Brain microvascular endothelial cell (primary cell): ENCODE measurements at regions not wholly inside any gene's neighbourhood (a gene's known extent, or its start where the extent isn't known, plus 50 kb on each side); places are given as distances from the start of the nearest gene placed in this dataset.
"Not testable (repeated sequence)": the region's sequence is repeated elsewhere in the genome, so short reads cannot be mapped to it uniquely, and the experiment has no call there.

Experiments
- DNase-seq: peaks from one replicate; pipeline ENCODE4 v3.0.0-alpha.2; 2020
- H3K27ac ChIP-seq: fragments of 250-450 bp; sonication (Bioruptor Pico); 2 replicates; pipeline ENCODE4 v1.5.1; 2020; ENCODE audit warnings: mild to moderate bottlenecking, moderate library complexity
- H3K27me3 ChIP-seq: fragments of 250-450 bp; sonication (Bioruptor Pico); replicated peaks from 2 replicates; pipeline ENCODE4 v1.5.1; 2020; ENCODE audit warnings: mild to moderate bottlenecking
- H3K36me3 ChIP-seq: fragments of 250-450 bp; sonication (Bioruptor Pico); replicated peaks from 2 replicates; pipeline ENCODE4 v1.5.1; 2020; ENCODE audit warnings: mild to moderate bottlenecking
- H3K4me3 ChIP-seq: 2 replicates; pipeline ENCODE4 v1.5.1; 2011; ENCODE audit warnings: low read depth, mild to moderate bottlenecking, control low read depth, low read length, moderate library complexity
- in situ Hi-C: cut with HindIII; loops from 2 replicates; pipeline ENCODE4 v1.10.0; 2017; ENCODE audit warnings: low sequenced_read_pairs, low pct_ligation_motif_present
- TF ChIP-seq, protein P1 (sequence below): IDR thresholded peaks from 2 replicates; pipeline ENCODE4 v1.5.1; 2011; ENCODE audit warnings: low read depth, mild to moderate bottlenecking, moderate library complexity, low read length, control low read depth, inconsistent platforms; ENCODE audit errors: missing control alignments

DNA sequence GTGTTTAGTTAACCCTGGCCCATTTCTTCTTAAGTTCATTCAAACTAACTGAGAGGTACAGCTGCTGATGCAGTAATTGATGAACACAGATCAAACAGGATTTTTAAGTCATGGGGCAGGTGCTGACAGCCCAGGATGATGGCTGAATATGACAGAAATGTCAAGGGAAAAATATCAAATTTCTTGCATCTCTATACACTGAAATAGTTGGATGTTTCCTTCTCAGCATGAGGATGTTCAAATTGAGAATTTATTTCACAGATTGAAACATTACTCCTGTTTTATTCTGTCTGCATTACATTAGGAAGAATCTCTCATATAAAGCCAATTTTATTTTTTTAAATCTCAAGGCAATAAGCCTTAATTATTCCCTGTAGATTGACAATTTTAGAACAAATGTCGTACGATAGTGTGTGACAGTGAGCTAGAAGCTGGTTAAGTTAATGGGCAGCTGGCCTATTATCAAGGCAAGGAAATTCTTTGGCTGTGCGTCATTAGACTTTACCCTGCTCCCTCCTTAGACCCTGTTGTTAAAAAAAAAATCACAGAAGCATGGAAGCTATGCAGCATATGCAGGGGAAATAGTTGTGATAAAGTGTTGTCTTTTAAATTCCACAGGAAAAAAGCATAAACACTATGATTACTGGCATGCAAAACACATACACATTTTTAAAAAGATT lies 183.8 kb upstream of the KCNMB2 start:
- TF ChIP-seq, protein P1, sequence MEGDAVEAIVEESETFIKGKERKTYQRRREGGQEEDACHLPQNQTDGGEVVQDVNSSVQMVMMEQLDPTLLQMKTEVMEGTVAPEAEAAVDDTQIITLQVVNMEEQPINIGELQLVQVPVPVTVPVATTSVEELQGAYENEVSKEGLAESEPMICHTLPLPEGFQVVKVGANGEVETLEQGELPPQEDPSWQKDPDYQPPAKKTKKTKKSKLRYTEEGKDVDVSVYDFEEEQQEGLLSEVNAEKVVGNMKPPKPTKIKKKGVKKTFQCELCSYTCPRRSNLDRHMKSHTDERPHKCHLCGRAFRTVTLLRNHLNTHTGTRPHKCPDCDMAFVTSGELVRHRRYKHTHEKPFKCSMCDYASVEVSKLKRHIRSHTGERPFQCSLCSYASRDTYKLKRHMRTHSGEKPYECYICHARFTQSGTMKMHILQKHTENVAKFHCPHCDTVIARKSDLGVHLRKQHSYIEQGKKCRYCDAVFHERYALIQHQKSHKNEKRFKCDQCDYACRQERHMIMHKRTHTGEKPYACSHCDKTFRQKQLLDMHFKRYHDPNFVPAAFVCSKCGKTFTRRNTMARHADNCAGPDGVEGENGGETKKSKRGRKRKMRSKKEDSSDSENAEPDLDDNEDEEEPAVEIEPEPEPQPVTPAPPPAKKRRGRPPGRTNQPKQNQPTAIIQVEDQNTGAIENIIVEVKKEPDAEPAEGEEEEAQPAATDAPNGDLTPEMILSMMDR = no peak
- Histone ChIP-seq H3K4me3 (no peak overlapping the region), H3K36me3 (no peaks in the 10 kb centered on the region), H3K27me3 (no peaks in the 10 kb centered on the region), H3K27ac (peak overlapping the region; percentile 66)
- DNase-seq = peak; percentile 87
- in situ Hi-C loops = no loop called here

DNA sequence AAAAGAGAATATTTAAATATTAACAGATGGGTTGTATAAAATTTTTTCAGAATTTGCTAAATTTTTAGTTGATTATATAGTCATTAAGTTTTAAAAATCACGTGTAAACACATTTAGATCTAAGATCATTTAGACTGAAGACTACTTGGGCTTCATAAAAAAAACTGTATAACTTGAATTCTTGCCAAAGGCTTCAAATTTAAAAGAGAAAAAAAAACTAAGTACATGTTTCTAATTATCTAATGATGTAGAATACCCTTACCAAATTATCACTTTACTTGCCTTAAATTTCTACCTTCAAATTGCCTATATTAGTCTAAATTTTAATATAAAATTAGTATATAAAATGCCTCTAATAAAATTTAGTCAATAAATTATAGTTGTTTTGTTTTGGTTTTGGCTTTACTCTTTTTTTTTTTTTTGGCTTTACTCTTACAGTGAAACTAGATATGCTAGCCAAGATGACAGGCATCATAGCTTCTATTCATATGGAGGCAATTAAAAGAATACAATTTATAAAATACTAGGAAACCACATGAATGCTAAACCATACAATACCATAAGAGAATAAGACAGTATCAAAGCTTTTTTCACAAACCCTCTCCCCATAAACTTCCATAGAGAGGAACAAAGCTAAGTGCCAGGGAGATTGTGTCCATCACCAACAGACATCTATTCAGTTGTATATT lies 183.1 kb upstream of the KCNMB2 start:
- Histone ChIP-seq H3K27me3 (no peaks in the 10 kb centered on the region), H3K27ac (peak overlapping the region; percentile 9), H3K4me3 (no peak overlapping the region), H3K36me3 (no peaks in the 10 kb centered on the region)
- TF ChIP-seq, protein P1 = no peak
- DNase-seq = no peak
- in situ Hi-C loops = no loop called here

DNA sequence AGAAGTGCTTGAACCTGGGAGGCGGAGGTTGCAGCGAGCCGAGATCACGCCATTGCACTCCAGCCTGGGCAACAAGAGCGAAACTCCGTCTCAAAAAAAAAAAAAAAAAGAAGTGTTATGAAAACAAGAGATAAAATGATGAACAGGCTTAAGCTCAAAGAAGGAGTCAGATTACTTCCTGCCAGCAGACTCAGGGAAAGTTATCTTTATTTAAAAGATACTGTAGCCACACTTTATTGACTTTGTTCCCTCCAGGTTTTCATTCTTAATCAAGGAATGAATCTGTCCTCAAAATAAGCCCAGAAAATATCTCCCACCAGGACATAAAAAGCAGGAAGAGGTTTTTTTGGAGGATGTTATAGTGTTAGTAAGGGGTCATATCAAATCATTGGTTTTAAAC lies 176.5 kb upstream of the KCNMB2 start:
- no peak for DNase-seq
- Histone ChIP-seq H3K27me3 (no peaks in the 10 kb centered on the region), H3K27ac (peak overlapping the region; percentile 28), H3K36me3 (no peaks in the 10 kb centered on the region), H3K4me3 (no peak overlapping the region)
- TF ChIP-seq, protein P1 = no peak
- in situ Hi-C loops = no loop called here

DNA sequence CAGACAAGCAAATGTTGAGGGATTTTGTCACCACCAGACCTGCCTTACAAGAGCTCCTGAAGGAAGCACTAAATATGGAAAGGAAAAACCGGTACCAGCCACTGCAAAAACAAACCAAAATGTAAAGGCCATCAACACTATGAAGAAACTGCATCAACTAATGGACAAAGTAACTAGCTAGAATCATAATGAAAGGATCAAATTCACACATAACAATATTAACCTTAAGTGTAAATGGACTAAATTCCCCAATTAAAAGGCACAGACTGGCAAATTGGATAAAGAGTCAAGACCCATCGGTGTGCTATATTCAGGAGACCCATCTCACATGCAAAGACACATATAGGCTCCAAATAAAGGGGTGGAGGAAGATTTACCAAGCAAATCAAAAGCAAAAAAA lies 173.2 kb upstream of the KCNMB2 start:
- H3K27ac ChIP-seq, H3K27me3 ChIP-seq, in situ Hi-C loops, H3K36me3 ChIP-seq, H3K4me3 ChIP-seq, DNase-seq: not testable (repeated sequence)

GRCh38 chr3:178367817-178368617 lies 168.2 kb upstream of the KCNMB2 start:
- in situ Hi-C loops = no loop called here
- Histone ChIP-seq H3K27ac (no peak overlapping the region), H3K27me3 (no peaks in the 10 kb centered on the region), H3K36me3 (no peaks in the 10 kb centered on the region), H3K4me3 (no peak overlapping the region)
- TF ChIP-seq, protein P1 = no peak
- DNase-seq = no peak

- Histone ChIP-seq H3K27ac (no peak overlapping the region), H3K27me3 (no peaks in the 10 kb centered on the region), H3K36me3 (no peaks in the 10 kb centered on the region), H3K4me3 (no peak overlapping the region)
- no peak for DNase-seq
- TF ChIP-seq, protein P1 = no peak
- in situ Hi-C loops = no loop called here
These were observed 167.2 kb upstream of the KCNMB2 start for GRCh38 chr3:178369006-178369405.
